ENCODE measurements at regions not wholly inside any gene's neighbourhood (a gene's known extent, or its start where the extent isn't known, plus 50 kb on each side); places are given as distances from the start of the nearest gene placed in this dataset.

DNA sequence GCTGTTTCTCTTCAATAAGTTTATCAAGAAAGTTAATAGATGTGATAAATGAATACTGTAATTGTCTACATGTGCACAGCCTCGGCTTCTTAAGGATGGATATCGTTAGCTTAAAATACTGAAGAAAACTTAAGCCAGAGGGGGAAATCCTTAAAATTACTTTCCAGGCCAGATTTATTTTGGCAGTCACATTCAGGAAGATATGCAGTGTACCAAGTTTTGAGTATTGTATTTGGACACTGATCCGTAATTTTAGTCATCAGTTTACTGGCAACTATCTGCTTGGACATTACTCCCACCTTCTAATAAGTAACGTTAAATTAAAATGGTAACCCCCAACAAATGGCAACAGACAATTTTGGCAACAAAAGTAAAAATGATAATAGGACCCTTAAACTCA, 770.0 kb upstream of the ZEB2 start:
- H3K4me1 ChIP-seq (ENCODE audit: control insufficient read depth in 1 of 2, insufficient read depth in 1 of 2, low read depth in 1 of 2, low read length in 1 of 2) = no peaks in the 10 kb centered on the region
- TF ChIP-seq, protein P1, sequence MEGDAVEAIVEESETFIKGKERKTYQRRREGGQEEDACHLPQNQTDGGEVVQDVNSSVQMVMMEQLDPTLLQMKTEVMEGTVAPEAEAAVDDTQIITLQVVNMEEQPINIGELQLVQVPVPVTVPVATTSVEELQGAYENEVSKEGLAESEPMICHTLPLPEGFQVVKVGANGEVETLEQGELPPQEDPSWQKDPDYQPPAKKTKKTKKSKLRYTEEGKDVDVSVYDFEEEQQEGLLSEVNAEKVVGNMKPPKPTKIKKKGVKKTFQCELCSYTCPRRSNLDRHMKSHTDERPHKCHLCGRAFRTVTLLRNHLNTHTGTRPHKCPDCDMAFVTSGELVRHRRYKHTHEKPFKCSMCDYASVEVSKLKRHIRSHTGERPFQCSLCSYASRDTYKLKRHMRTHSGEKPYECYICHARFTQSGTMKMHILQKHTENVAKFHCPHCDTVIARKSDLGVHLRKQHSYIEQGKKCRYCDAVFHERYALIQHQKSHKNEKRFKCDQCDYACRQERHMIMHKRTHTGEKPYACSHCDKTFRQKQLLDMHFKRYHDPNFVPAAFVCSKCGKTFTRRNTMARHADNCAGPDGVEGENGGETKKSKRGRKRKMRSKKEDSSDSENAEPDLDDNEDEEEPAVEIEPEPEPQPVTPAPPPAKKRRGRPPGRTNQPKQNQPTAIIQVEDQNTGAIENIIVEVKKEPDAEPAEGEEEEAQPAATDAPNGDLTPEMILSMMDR (IDR thresholded peaks at IDR 0.05) = no peak
- no peak overlapping the region for H3K4me3 ChIP-seq (ENCODE audit: low read depth in 1 of 2, low read length in 1 of 2)
- no peaks in the 10 kb centered on the region for H3K36me3 ChIP-seq
- H3K27me3 ChIP-seq = no peaks in the 10 kb centered on the region
- H3K27ac ChIP-seq = no peak overlapping the region
- H3K9me3 ChIP-seq = no peaks in the 10 kb centered on the region

DNA sequence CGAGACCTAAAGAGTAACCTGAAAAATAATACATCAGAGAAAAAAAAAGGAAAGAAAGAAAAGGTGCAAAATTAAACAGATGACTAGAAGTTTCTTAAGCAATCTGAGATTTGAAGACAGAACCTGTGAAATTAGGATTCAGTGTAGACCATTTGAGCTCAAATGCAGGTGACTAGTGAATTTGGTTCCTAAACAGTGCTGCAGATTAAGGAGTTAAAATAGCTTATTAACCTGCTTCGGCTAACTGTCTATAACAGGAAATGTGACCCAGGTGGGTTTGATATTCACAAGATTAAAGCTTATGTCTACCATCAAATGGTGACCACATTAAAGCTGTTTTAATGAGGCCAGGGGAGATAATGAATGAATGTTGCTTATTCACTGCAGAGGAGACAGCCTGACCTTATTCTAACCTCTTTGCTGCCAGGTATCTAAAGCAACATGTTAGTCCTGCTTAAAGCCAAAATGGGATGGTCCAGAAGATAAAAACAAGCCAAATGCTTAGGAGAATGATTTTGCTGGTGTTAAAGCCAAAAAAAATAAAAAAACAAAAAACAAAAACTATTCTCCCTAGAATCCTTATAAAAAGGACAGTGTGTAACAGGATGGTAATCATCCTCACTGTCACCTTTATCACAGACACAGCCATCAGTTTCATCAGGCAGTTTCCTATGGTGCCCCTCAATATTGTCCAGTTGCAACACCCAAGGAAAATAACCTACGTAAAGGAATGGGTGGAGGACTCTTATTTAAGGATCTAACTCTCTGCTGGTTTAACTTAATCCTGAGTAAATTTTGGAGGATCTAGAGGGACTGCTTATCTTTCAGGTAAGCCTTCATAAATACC, 769.0 kb upstream of the ZEB2 start:
- no peaks in the 10 kb centered on the region for H3K4me1 ChIP-seq (ENCODE audit: control insufficient read depth in 1 of 2, insufficient read depth in 1 of 2, low read depth in 1 of 2, low read length in 1 of 2)
- H3K27me3 ChIP-seq = no peaks in the 10 kb centered on the region
- no peak overlapping the region for H3K27ac ChIP-seq
- H3K9me3 ChIP-seq = no peaks in the 10 kb centered on the region
- no peaks in the 10 kb centered on the region for H3K36me3 ChIP-seq
- H3K4me3 ChIP-seq (ENCODE audit: low read depth in 1 of 2, low read length in 1 of 2) = no peak overlapping the region
- TF ChIP-seq, protein P1 (IDR thresholded peaks at IDR 0.05) = no peak

DNA sequence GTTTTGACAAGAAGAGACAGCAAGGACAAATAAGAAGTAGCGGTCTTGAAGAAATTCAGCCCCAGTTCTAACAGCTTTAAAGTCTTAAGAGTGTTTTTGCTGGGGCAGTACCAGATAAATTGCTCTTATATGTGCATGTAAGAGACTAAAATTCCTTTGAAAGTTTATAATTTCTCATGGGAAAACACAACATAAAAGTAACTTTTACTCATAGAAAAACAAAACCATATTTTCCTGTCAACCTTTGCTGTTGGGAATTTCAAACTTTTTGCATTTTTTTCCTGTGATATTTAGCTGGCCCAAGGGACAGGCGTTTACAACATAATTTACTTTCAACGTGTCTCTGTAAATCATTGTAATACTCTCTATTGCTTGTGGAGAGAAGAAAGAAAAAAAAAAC, 767.8 kb upstream of the ZEB2 start:
- H3K9me3 ChIP-seq = no peaks in the 10 kb centered on the region
- no peak overlapping the region for H3K4me3 ChIP-seq (ENCODE audit: low read depth in 1 of 2, low read length in 1 of 2)
- H3K27me3 ChIP-seq = no peaks in the 10 kb centered on the region
- TF ChIP-seq, protein P1 (IDR thresholded peaks at IDR 0.05) = no peak
- no peaks in the 10 kb centered on the region for H3K4me1 ChIP-seq (ENCODE audit: control insufficient read depth in 1 of 2, insufficient read depth in 1 of 2, low read depth in 1 of 2, low read length in 1 of 2)
- H3K36me3 ChIP-seq = no peaks in the 10 kb centered on the region
- H3K27ac ChIP-seq = no peak overlapping the region

DNA sequence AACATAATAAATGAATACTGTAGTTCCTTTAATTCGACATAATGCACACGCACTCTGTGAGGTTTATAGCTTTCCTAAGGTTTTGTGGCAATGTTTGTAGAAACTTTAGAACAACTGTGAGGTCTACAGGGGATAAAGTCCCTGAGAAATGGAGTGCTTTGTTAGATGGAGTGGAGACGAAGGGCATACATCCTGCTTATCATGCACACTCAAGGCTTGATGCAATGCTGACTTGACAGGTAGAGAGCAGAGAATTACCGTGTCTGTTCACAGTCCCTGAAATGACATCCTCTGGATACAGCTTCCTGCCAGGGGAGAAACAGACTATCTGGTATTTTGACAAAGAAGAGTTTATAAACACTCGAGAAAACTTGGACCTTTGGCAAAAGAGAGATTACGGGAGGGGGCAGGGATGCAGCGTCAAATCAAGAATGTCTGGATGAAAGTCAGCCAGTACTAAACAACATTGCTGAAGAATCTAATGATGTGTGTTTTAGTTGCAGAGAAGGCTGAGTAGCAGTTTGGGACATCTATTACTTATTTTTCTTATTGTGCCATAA, 766.9 kb upstream of the ZEB2 start:
- H3K36me3 ChIP-seq = no peaks in the 10 kb centered on the region
- TF ChIP-seq, protein P1 (IDR thresholded peaks at IDR 0.05) = no peak
- no peaks in the 10 kb centered on the region for H3K4me1 ChIP-seq (ENCODE audit: control insufficient read depth in 1 of 2, insufficient read depth in 1 of 2, low read depth in 1 of 2, low read length in 1 of 2)
- no peaks in the 10 kb centered on the region for H3K9me3 ChIP-seq
- H3K27me3 ChIP-seq = no peaks in the 10 kb centered on the region
- H3K4me3 ChIP-seq (ENCODE audit: low read depth in 1 of 2, low read length in 1 of 2) = no peak overlapping the region
- no peak overlapping the region for H3K27ac ChIP-seq

DNA sequence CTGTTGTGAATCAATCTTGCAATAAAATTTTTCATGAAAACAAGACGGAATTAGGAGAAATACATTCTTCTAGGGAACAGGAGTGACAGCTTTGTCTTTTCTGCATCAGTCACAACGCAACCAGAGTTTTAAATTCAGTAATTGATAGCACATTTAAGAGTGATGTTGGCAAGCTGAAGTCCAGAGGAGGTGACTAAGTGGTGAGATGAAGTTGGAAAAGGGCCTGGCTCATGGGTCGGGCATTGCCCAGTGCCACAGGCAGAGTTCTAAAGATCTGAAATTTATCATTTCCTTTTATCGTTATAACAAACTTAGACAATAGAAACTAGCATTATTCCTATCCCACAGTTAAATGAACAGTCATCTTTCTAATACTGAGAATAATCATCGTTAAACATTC, 764.6 kb upstream of the ZEB2 start:
- Histone ChIP-seq H3K4me1 (ENCODE audit: control insufficient read depth in 1 of 2, insufficient read depth in 1 of 2, low read depth in 1 of 2, low read length in 1 of 2) (no peaks in the 10 kb centered on the region), H3K36me3 (no peaks in the 10 kb centered on the region), H3K27ac (no peak overlapping the region), H3K4me3 (ENCODE audit: low read depth in 1 of 2, low read length in 1 of 2) (no peak overlapping the region), H3K9me3 (no peaks in the 10 kb centered on the region), H3K27me3 (no peaks in the 10 kb centered on the region)
- TF ChIP-seq, protein P1 (IDR thresholded peaks at IDR 0.05) = no peak

All from neutrophil (primary cell).